H9 (cell line): ENCODE measurements at regions not wholly inside any gene's neighbourhood (a gene's known extent, or its start where the extent isn't known, plus 50 kb on each side); places are given as distances from the start of the nearest gene placed in this dataset.

ENCODE experiments used
- DNase-seq: peaks from one replicate; pipeline ENCODE4 v3.0.0-alpha.2; 2017
- H2AFZ ChIP-seq: one replicate; pipeline ENCODE4 v1.6.1; 2013; ENCODE audit warnings: mild to moderate bottlenecking, low read length, control low read depth, moderate library complexity
- H2AK5ac ChIP-seq: 2 replicates; pipeline ENCODE4 v1.6.1; 2013; ENCODE audit warnings: low read length, control low read depth, mixed read lengths; ENCODE audit not compliant: insufficient read length
- H2BK120ac ChIP-seq: one replicate; pipeline ENCODE4 v1.6.1; 2013; ENCODE audit warnings: low read depth, mild to moderate bottlenecking, low read length, control low read depth, inconsistent platforms; ENCODE audit not compliant: poor library complexity, severe bottlenecking
- H2BK12ac ChIP-seq: 2 replicates; pipeline ENCODE4 v1.6.1; 2013; ENCODE audit warnings: low read length, control low read depth, mixed read lengths, low read depth; ENCODE audit not compliant: insufficient read length
- H2BK15ac ChIP-seq: 2 replicates; pipeline ENCODE4 v1.6.1; 2013; ENCODE audit warnings: low read depth, low read length, control low read depth
- H2BK20ac ChIP-seq: one replicate; pipeline ENCODE4 v1.6.1; 2013; ENCODE audit warnings: low read depth, mild to moderate bottlenecking, low read length, control low read depth, inconsistent platforms; ENCODE audit not compliant: poor library complexity, severe bottlenecking
- H2BK5ac ChIP-seq: 2 replicates; pipeline ENCODE4 v1.6.1; 2013; ENCODE audit warnings: low read length, control low read depth, mixed read lengths; ENCODE audit not compliant: insufficient read length
- H3K14ac ChIP-seq: 2 replicates; pipeline ENCODE4 v1.6.1; 2013; ENCODE audit warnings: low read length, control low read depth; ENCODE audit not compliant: insufficient read depth
- H3K18ac ChIP-seq: 2 replicates; pipeline ENCODE4 v1.6.1; 2013; ENCODE audit warnings: low read depth, mild to moderate bottlenecking, mixed read lengths, low read length, control low read depth; ENCODE audit not compliant: insufficient read length
- H3K23ac ChIP-seq: 2 replicates; pipeline ENCODE4 v1.6.1; 2013; ENCODE audit warnings: low read length, control low read depth, mixed read lengths, low read depth; ENCODE audit not compliant: insufficient read length
- H3K23me2 ChIP-seq: 2 replicates; pipeline ENCODE4 v1.6.1; 2013; ENCODE audit warnings: low read depth, mild to moderate bottlenecking, mixed read lengths, low read length, control low read depth; ENCODE audit not compliant: insufficient read length, poor library complexity, severe bottlenecking
- H3K27ac ChIP-seq: 2 replicates; pipeline ENCODE4 v1.5.1; 2013; ENCODE audit warnings: low read length, control low read depth, mixed read lengths, low read depth; ENCODE audit not compliant: insufficient read length
- H3K27me3 ChIP-seq: 2 replicates; pipeline ENCODE4 v1.6.1; 2013; ENCODE audit warnings: low read length, control low read depth, inconsistent platforms; ENCODE audit not compliant: insufficient read depth
- H3K4ac ChIP-seq: 2 replicates; pipeline ENCODE4 v1.6.1; 2013; ENCODE audit warnings: low read depth, mild to moderate bottlenecking, control low read depth, inconsistent platforms, low read length, moderate library complexity
- H3K4me1 ChIP-seq: 2 replicates; pipeline ENCODE4 v1.6.1; 2013; ENCODE audit warnings: low read length, control low read depth, inconsistent platforms; ENCODE audit not compliant: insufficient read depth
- H3K4me2 ChIP-seq: 2 replicates; pipeline ENCODE4 v1.6.1; 2013; ENCODE audit warnings: low read length, control low read depth, mixed read lengths; ENCODE audit not compliant: insufficient read length, insufficient read depth
- H3K56ac ChIP-seq: 2 replicates; pipeline ENCODE4 v1.6.1; 2013; ENCODE audit warnings: low read depth, mild to moderate bottlenecking, mixed read lengths, low read length, control low read depth; ENCODE audit not compliant: insufficient read length
- H3K79me1 ChIP-seq: 2 replicates; pipeline ENCODE4 v1.6.1; 2013; ENCODE audit warnings: low read depth, mild to moderate bottlenecking, moderate library complexity, low read length, control low read depth, inconsistent platforms; ENCODE audit not compliant: insufficient read depth, poor library complexity, severe bottlenecking
- H3K79me2 ChIP-seq: 2 replicates; pipeline ENCODE4 v1.6.1; 2013; ENCODE audit warnings: low read length, control low read depth, inconsistent platforms; ENCODE audit not compliant: insufficient read depth
- H3K9ac ChIP-seq: 2 replicates; pipeline ENCODE4 v1.6.1; 2013; ENCODE audit warnings: low read length, control low read depth, mixed read lengths; ENCODE audit not compliant: insufficient read length; ENCODE audit errors: extremely low read depth
- H3K9me3 ChIP-seq: one replicate; pipeline ENCODE4 v1.6.1; 2013; ENCODE audit warnings: low read depth, low read length, inconsistent platforms; ENCODE audit not compliant: control insufficient read depth
- H3T11ph ChIP-seq: one replicate; pipeline ENCODE4 v1.6.1; 2013; ENCODE audit warnings: mild to moderate bottlenecking, low read length, control low read depth, inconsistent platforms
- H4K20me1 ChIP-seq: one replicate; pipeline ENCODE4 v1.6.1; 2013; ENCODE audit not compliant: control insufficient read depth, insufficient read length, insufficient read depth
- H4K5ac ChIP-seq: 2 replicates; pipeline ENCODE4 v1.6.1; 2013; ENCODE audit warnings: low read depth, mild to moderate bottlenecking, mixed read lengths, low read length, control low read depth; ENCODE audit not compliant: insufficient read length
- H4K8ac ChIP-seq: replicated peaks from 2 replicates; pipeline ENCODE4 v1.6.1; 2013; ENCODE audit warnings: low read length, control low read depth, mixed read lengths, low read depth; ENCODE audit not compliant: insufficient read length
- H4K91ac ChIP-seq: 2 replicates; pipeline ENCODE4 v1.6.1; 2013; ENCODE audit warnings: low read depth, mild to moderate bottlenecking, moderate library complexity, mixed read lengths, low read length, control low read depth; ENCODE audit not compliant: insufficient read length
- H3K27ac Mint-ChIP-seq, 3 experiments: 2 replicates in 2 of 3; 3 replicates in 1 of 3; pipeline ENCODE4 v1.8.0; 2020 to 2021; ENCODE audit warnings: mixed read lengths in 3 of 3, mild to moderate bottlenecking in 1 of 3, moderate library complexity in 1 of 3
- H3K27me3 Mint-ChIP-seq: 2 replicates; pipeline ENCODE4 v1.8.0; 2021; ENCODE audit warnings: low read depth, mild to moderate bottlenecking, moderate library complexity, mixed read lengths
- H3K36me3 Mint-ChIP-seq, 3 experiments: 2 replicates in 2 of 3; 3 replicates in 1 of 3; pipeline ENCODE4 v1.8.0; 2020 to 2021; ENCODE audit warnings: low read depth in 3 of 3, mixed read lengths in 3 of 3; ENCODE audit not compliant: insufficient read depth in 1 of 3
- H3K4me1 Mint-ChIP-seq, 2 experiments: 2 replicates each; pipeline ENCODE4 v1.8.0; 2020; ENCODE audit warnings: mixed read lengths in 2 of 2
- H3K4me3 Mint-ChIP-seq, 2 experiments: 2 replicates in 1 of 2; 3 replicates in 1 of 2; pipeline ENCODE4 v1.8.0; 2020 to 2021; ENCODE audit warnings: mild to moderate bottlenecking in 2 of 2, mixed read lengths in 2 of 2, moderate library complexity in 1 of 2
- H3K9me3 Mint-ChIP-seq, 2 experiments: 2 replicates in 1 of 2; 3 replicates in 1 of 2; pipeline ENCODE4 v1.8.0; 2020; ENCODE audit warnings: mild to moderate bottlenecking in 2 of 2, mixed read lengths in 2 of 2, moderate library complexity in 1 of 2
- WGBS: extraction: QIAGEN DNeasy Blood & Tissue Kit; methylation state at CpG from one replicate; pipeline ENCODE4 v1.1.7; 2013; ENCODE audit warnings: missing lambda C conversion rate, low lambda C conversion rate, mixed read lengths; ENCODE audit not compliant: insufficient read length; ENCODE audit errors: extremely low coverage; 5-methylcytosine and 5-hydroxymethylcytosine counted together
- TF ChIP-seq, protein P1 (sequence below): fragments of 200-600 bp; sonication (generic); conservative IDR thresholded peaks from 3 replicates; pipeline ENCODE4 v1.8.0; 2021; ENCODE audit warnings: antibody characterized with exemption, mild to moderate bottlenecking

DNA sequence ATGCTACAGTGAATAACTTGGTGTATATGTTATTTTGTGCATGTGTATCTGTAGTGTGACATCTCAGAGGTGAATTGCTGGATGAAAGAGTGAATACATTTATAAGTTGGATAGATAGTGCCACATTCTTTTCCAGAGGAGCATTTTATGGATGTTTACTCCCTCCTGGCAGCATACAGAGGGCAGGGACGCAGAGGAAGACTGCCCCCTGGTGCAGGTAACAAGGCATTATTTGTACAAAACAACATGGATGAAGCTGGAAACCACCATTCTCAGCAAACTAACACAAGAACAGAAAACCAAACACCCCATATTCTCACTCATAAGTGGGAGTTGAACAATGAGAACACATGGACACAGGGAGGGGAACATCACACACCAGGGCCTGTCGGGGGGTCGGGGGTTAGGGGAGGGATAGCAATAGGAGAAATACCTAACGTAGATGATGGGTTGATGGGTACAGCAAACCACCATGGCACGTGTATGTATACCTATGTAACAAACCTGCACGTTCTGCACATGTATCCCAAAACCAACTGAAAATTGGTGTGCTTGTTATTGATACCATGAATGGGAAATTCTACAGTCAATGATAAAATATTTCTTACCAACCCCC is 57.9 kb upstream of the CTXND1 start:
- no peak overlapping the region for H3K9ac ChIP-seq
- no peak overlapping the region for H2BK12ac ChIP-seq
- no peak overlapping the region for H4K5ac ChIP-seq
- no peaks in the 10 kb centered on the region for H3K23me2 ChIP-seq
- H3K4me2 ChIP-seq, result no peak overlapping the region
- TF ChIP-seq, protein P1, sequence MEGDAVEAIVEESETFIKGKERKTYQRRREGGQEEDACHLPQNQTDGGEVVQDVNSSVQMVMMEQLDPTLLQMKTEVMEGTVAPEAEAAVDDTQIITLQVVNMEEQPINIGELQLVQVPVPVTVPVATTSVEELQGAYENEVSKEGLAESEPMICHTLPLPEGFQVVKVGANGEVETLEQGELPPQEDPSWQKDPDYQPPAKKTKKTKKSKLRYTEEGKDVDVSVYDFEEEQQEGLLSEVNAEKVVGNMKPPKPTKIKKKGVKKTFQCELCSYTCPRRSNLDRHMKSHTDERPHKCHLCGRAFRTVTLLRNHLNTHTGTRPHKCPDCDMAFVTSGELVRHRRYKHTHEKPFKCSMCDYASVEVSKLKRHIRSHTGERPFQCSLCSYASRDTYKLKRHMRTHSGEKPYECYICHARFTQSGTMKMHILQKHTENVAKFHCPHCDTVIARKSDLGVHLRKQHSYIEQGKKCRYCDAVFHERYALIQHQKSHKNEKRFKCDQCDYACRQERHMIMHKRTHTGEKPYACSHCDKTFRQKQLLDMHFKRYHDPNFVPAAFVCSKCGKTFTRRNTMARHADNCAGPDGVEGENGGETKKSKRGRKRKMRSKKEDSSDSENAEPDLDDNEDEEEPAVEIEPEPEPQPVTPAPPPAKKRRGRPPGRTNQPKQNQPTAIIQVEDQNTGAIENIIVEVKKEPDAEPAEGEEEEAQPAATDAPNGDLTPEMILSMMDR, result peak; percentile 83
- H3K36me3 Mint-ChIP-seq, result no peaks in the 10 kb centered on the region
- peaks cover 7% of the 10 kb centered on the region; the same call in 1 of the 2 replicates for H3K27me3 Mint-ChIP-seq
- no peak overlapping the region for H2BK120ac ChIP-seq
- H3K56ac ChIP-seq, result no peak overlapping the region
- H4K20me1 ChIP-seq, result no peaks in the 10 kb centered on the region
- no peaks in the 10 kb centered on the region for H3K27me3 ChIP-seq
- no peak overlapping the region for H2BK15ac ChIP-seq
- no peak overlapping the region for H3K4me3 Mint-ChIP-seq
- H4K91ac ChIP-seq, result no peak overlapping the region
- H3K18ac ChIP-seq, result no peak overlapping the region
- no peak overlapping the region for H3K27ac ChIP-seq
- no peak overlapping the region for H3T11ph ChIP-seq
- DNase-seq, result no peak
- H3K14ac ChIP-seq, result no peak overlapping the region
- no peak overlapping the region for H3K23ac ChIP-seq
- no peaks in the 10 kb centered on the region for H3K4me1 Mint-ChIP-seq
- H2AK5ac ChIP-seq, result no peak overlapping the region
- H2AFZ ChIP-seq, result no peak overlapping the region
- no peak overlapping the region; a peak in 1 of 7 replicates for H3K27ac Mint-ChIP-seq
- H3K9me3 ChIP-seq, result no peaks in the 10 kb centered on the region
- no CpG with 5 or more reads among the region's 6 CpGs for WGBS
- H3K79me1 ChIP-seq, result no peaks in the 10 kb centered on the region
- H3K79me2 ChIP-seq, result no peaks in the 10 kb centered on the region
- no peak overlapping the region for H2BK20ac ChIP-seq
- H2BK5ac ChIP-seq, result no peak overlapping the region
- no peak overlapping the region for H3K4ac ChIP-seq
- no peaks in the 10 kb centered on the region for H3K4me1 ChIP-seq
- H3K9me3 Mint-ChIP-seq, result peaks cover 0 to 3% of the 10 kb centered on the region in 2 experiments; a peak in 1 of 5 replicates
- no peak overlapping the region for H4K8ac ChIP-seq
